A673 (cell line): ENCODE measurements at regions not wholly inside any gene's neighbourhood (a gene's known extent, or its start where the extent isn't known, plus 50 kb on each side); places are given as distances from the start of the nearest gene placed in this dataset.

Experiments used
- BruUV-seq: library from RNA; stranded (reverse); fragments of 400-500 nt; replicated peaks from 2 replicates; lab custom pipeline; 2021; lab: Mats Ljungman, UMichigan
- CTCF ChIA-PET: fragments of 300-600 bp; sonication (Branson Sonifier 250); formaldehyde crosslinking; loops from one replicate; lab custom pipeline; 2022; ENCODE audit warnings: antibody characterized with exemption; lab: Charles Lee
- POLR2A ChIA-PET: fragments of 300-600 bp; sonication (Branson Sonifier 250); formaldehyde crosslinking; loops from one replicate; lab custom pipeline; 2022; ENCODE audit warnings: antibody characterized with exemption; ENCODE audit not compliant: low non-redundant PET; lab: Charles Lee
- DNase-seq: peaks from one replicate; pipeline ENCODE4 v3.0.0-alpha.2; 2015; ENCODE audit warnings: low spot score
- H3K27ac ChIP-seq: fragments of 200-600 bp; sonication (generic); 2 replicates; pipeline ENCODE4 v1.5.1; 2016; ENCODE audit warnings: mixed run types, low read depth, mild to moderate bottlenecking, mixed read lengths, antibody characterized with exemption, low read length; ENCODE audit not compliant: poor library complexity, severe bottlenecking
- H3K27me3 ChIP-seq: fragments of 200-600 bp; sonication (generic); replicated peaks from 2 replicates; pipeline ENCODE4 v1.6.1; 2017; ENCODE audit warnings: mixed run types, low read depth, mild to moderate bottlenecking, mixed read lengths, antibody characterized with exemption, low read length; ENCODE audit not compliant: insufficient read depth, poor library complexity
- H3K36me3 ChIP-seq: fragments of 200-600 bp; sonication (generic); 2 replicates; pipeline ENCODE4 v1.6.1; 2016; ENCODE audit warnings: mixed run types, mild to moderate bottlenecking, mixed read lengths, antibody characterized with exemption, low read length; ENCODE audit not compliant: insufficient read depth, poor library complexity, severe bottlenecking
- H3K4me1 ChIP-seq: fragments of 200-600 bp; sonication (generic); 2 replicates; pipeline ENCODE4 v1.6.1; 2017; ENCODE audit warnings: mixed run types, mild to moderate bottlenecking, mixed read lengths, antibody characterized with exemption, low read length; ENCODE audit not compliant: insufficient read depth, poor library complexity, severe bottlenecking
- H3K4me3 ChIP-seq: fragments of 200-600 bp; sonication (generic); 2 replicates; pipeline ENCODE4 v1.5.1; 2016; ENCODE audit warnings: low read depth, mixed run types, mild to moderate bottlenecking, mixed read lengths, low read length; ENCODE audit not compliant: poor library complexity, severe bottlenecking
- H3K9me3 ChIP-seq: fragments of 200-600 bp; sonication (generic); 2 replicates; pipeline ENCODE4 v1.6.1; 2016; ENCODE audit warnings: mixed run types, low read depth, mild to moderate bottlenecking, mixed read lengths, antibody characterized with exemption, low read length; ENCODE audit not compliant: poor library complexity, severe bottlenecking
- EZH2 ChIP-seq: fragments of 200-600 bp; sonication (generic); IDR thresholded peaks from 2 replicates; pipeline ENCODE4 v1.6.1; 2017; ENCODE audit warnings: borderline replicate concordance, low read depth, mild to moderate bottlenecking, mixed read lengths, antibody characterized with exemption, low read length; ENCODE audit not compliant: poor library complexity, severe bottlenecking
- intact Hi-C: fragments of 100-400 bp; cut with micrococcal nuclease; formaldehyde crosslinking; loops from one replicate; pipeline ENCODE4 v1.10.0; 2022; ENCODE audit not compliant: unreplicated experiment
- TF ChIP-seq, protein P1 (sequence below): fragments of 300-800, 200-600 bp; sonication (generic); conservative IDR thresholded peaks from 2 replicates; pipeline ENCODE4 v1.5.1; 2017; ENCODE audit warnings: low read depth, mild to moderate bottlenecking, antibody characterized with exemption, low read length, moderate library complexity, mixed read lengths

DNA sequence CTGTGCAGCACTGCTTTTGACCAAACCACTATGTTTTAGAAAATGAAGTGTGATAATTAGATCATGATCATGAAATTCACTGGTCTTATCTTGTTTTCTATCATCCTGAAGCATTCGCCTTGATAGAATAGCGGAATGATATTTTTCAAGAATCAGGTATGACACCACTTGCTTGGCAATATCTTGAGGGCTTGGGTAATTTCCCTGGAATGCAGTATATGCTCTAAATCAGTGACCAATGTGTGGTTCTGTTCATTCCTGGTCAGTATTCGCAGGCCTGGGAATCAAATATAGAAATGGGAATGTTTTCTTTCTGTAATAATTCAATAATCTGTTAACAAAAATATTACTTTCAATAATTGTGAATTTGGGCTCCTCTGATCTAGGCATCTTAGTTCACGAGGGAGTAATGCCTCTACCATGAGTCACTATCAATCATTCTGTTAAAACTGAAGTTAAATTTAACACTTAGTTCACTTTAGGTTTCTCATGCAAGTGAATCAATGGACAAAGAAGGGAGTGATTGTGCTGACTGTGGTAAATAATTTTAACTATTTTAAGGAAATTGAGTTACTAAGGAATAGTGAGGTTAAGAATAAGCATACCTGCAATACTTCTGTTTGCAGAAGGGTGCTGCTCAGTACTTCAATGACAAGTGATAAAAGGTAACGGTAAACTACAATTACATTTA lies 137.9 kb downstream of the PCDH20 start:
- CTCF ChIA-PET: no interaction called here

DNA sequence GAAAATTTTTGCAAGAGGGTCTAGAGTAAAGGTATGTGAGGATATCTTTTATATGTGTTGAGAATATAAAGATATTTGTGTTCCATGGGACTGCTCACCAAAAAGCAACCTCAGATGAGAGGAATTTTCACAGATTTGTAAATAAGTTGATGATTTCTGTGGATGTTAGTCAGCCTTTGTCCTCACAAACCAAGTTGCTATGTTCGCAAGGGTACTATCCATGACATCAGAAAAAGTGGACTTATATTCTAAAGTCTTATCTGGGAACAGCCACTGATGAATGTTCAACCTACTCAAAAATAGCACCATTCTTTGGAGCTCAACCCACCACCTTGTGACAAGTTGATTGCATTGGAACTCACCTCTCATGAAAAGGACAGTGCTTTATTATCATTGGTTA lies 138.6 kb downstream of the PCDH20 start:
- POLR2A ChIA-PET: no interaction called here

More for the DNA sequence above, 137.9 kb downstream of the PCDH20 start:
- no peaks in the 10 kb centered on the region for H3K36me3 ChIP-seq
- no peaks in the 10 kb centered on the region for H3K9me3 ChIP-seq
- POLR2A ChIA-PET: no interaction called here
- H3K4me1 ChIP-seq: no peaks in the 10 kb centered on the region
- intact Hi-C loops: no loop called here
- no peak overlapping the region for H3K4me3 ChIP-seq
- TF ChIP-seq, protein P1, sequence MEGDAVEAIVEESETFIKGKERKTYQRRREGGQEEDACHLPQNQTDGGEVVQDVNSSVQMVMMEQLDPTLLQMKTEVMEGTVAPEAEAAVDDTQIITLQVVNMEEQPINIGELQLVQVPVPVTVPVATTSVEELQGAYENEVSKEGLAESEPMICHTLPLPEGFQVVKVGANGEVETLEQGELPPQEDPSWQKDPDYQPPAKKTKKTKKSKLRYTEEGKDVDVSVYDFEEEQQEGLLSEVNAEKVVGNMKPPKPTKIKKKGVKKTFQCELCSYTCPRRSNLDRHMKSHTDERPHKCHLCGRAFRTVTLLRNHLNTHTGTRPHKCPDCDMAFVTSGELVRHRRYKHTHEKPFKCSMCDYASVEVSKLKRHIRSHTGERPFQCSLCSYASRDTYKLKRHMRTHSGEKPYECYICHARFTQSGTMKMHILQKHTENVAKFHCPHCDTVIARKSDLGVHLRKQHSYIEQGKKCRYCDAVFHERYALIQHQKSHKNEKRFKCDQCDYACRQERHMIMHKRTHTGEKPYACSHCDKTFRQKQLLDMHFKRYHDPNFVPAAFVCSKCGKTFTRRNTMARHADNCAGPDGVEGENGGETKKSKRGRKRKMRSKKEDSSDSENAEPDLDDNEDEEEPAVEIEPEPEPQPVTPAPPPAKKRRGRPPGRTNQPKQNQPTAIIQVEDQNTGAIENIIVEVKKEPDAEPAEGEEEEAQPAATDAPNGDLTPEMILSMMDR: no peak
- no peak for TF ChIP-seq EZH2
- BruUV-seq: no TSS peak
- no peak for DNase-seq
- no peak overlapping the region for H3K27ac ChIP-seq
- H3K27me3 ChIP-seq: no peaks in the 10 kb centered on the region

DNA sequence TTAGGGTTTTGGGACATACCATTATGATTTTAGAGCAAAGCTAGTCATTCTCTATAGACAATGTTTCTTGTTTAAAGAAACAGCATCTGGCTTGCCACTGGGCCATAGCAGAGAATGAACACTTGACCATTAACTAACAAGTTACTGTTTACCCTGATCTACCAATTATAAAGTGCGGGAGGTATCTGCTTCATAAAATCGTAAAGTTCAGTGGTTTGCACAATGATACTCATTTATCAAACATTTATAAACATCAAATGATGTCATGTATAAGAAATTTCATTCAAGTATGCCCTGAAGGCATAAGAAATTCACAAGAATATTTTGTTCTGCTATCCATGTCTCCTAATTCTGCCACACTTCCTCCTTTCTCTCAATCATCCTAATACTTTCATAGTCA lies 139.2 kb downstream of the PCDH20 start:
- DNase-seq: no peak
- H3K27me3 ChIP-seq: no peaks in the 10 kb centered on the region
- no peak overlapping the region for H3K4me3 ChIP-seq
- H3K36me3 ChIP-seq: no peaks in the 10 kb centered on the region
- intact Hi-C loops: no loop called here
- H3K9me3 ChIP-seq: no peaks in the 10 kb centered on the region
- CTCF ChIA-PET: no interaction called here
- TF ChIP-seq EZH2: no peak
- no peaks in the 10 kb centered on the region for H3K4me1 ChIP-seq
- no TSS peak for BruUV-seq
- POLR2A ChIA-PET: no interaction called here
- no peak overlapping the region for H3K27ac ChIP-seq

More for the DNA sequence above, 138.6 kb downstream of the PCDH20 start:
- CTCF ChIA-PET: no interaction called here
- TF ChIP-seq, protein P1: no peak
- no peak for TF ChIP-seq EZH2
- no TSS peak for BruUV-seq
- intact Hi-C loops: no loop called here
- H3K4me1 ChIP-seq: no peaks in the 10 kb centered on the region
- no peak for DNase-seq
- no peaks in the 10 kb centered on the region for H3K36me3 ChIP-seq
- no peaks in the 10 kb centered on the region for H3K27me3 ChIP-seq
- H3K4me3 ChIP-seq: no peak overlapping the region
- no peaks in the 10 kb centered on the region for H3K9me3 ChIP-seq
- no peak overlapping the region for H3K27ac ChIP-seq

DNA sequence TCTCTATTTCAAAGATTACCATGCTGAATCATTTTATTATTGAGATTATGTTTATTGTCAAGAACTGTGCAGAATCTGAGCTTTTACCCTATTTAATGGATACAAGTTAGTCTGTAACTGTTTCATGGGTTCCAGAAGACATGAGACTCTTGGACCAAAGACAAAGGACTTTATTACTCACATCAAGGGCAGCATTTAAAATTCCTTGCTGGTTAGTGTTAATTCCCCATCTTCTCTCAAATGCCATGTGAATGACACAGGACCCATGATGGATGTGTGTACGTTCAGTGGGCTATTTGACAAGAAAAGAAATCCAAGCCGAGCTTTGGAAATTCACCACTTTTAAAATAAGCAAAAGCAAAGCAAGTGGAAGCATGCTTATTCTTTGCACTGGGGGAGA lies 139.9 kb downstream of the PCDH20 start:
- POLR2A ChIA-PET: no interaction called here
- Histone ChIP-seq H3K4me1 (no peaks in the 10 kb centered on the region), H3K9me3 (no peaks in the 10 kb centered on the region), H3K36me3 (no peaks in the 10 kb centered on the region), H3K4me3 (no peak overlapping the region), H3K27ac (no peak overlapping the region), H3K27me3 (no peaks in the 10 kb centered on the region)
- intact Hi-C loops: no loop called here
- DNase-seq: no peak
- CTCF ChIA-PET: no interaction called here
- no peak for TF ChIP-seq EZH2
- TF ChIP-seq, protein P1: no peak
- no TSS peak for BruUV-seq
